Erythroblast (primary cell): ENCODE measurements at regions not wholly inside any gene's neighbourhood (a gene's known extent, or its start where the extent isn't known, plus 50 kb on each side); places are given as distances from the start of the nearest gene placed in this dataset.

ENCODE experiments used
- GATA1 ChIP-seq: IDR thresholded peaks from 2 replicates; pipeline ENCODE4 v1.6.1; 2011; ENCODE audit warnings: low read depth, mild to moderate bottlenecking, control low read depth, low read length, moderate library complexity
- POLR2A ChIP-seq: IDR thresholded peaks from 2 replicates; pipeline ENCODE4 v1.6.1; 2011; ENCODE audit warnings: mild to moderate bottlenecking, low read length

GRCh38 chr1:163768576-163768975 lies 446.8 kb downstream of the NUF2 start:
- TF ChIP-seq POLR2A: no peak
- no peak for TF ChIP-seq GATA1
